Liver (tissue), 8 donors: ENCODE measurements at regions not wholly inside any gene's neighbourhood (a gene's known extent, or its start where the extent isn't known, plus 50 kb on each side); places are given as distances from the start of the nearest gene placed in this dataset.

Experiments used
- DNase-seq: peaks from one replicate; pipeline ENCODE4 v3.0.0-alpha.2; 2017; ENCODE audit warnings: low spot score
- H3K27ac ChIP-seq, 2 donors: one replicate each; pipeline ENCODE4 v1.7.0; 2013; ENCODE audit warnings: inconsistent platforms in 2 of 2, low read length in 2 of 2, control low read depth in 1 of 2, low read depth in 1 of 2, mild to moderate bottlenecking in 1 of 2
- H3K27me3 ChIP-seq, 4 donors: one replicate each; pipeline versions ENCODE4 v1.6.1 to v1.7.0; 2013; ENCODE audit warnings: low read length in 3 of 4, inconsistent platforms in 1 of 4, mild to moderate bottlenecking in 1 of 4, moderate library complexity in 1 of 4; ENCODE audit not compliant: control insufficient read depth in 4 of 4, insufficient read depth in 4 of 4
- H3K36me3 ChIP-seq, 4 donors: one replicate each; pipeline versions ENCODE4 v1.6.1 to v1.7.0; 2013; ENCODE audit warnings: low read length in 3 of 4, mild to moderate bottlenecking in 3 of 4, low read depth in 1 of 4, moderate library complexity in 1 of 4; ENCODE audit not compliant: control insufficient read depth in 4 of 4, insufficient read depth in 3 of 4
- H3K4me1 ChIP-seq, 4 donors: one replicate each; pipeline versions ENCODE4 v1.6.1 to v1.7.0; 2013; ENCODE audit warnings: low read length in 3 of 4, mild to moderate bottlenecking in 3 of 4, moderate library complexity in 1 of 4; ENCODE audit not compliant: control insufficient read depth in 4 of 4, insufficient read depth in 4 of 4
- H3K4me3 ChIP-seq, 3 donors: one replicate each; pipeline versions ENCODE4 v1.6.1 to v1.7.0; 2013; ENCODE audit warnings: low read length in 3 of 3, control low read depth in 1 of 3, low read depth in 1 of 3, mild to moderate bottlenecking in 1 of 3
- H3K9ac ChIP-seq, 2 donors: one replicate each; pipeline ENCODE4 v1.7.0; 2013; ENCODE audit warnings: low read length in 2 of 2, mild to moderate bottlenecking in 2 of 2, moderate library complexity in 2 of 2, control low read depth in 1 of 2, low read depth in 1 of 2
- H3K9me3 ChIP-seq, 4 donors: one replicate each; pipeline versions ENCODE4 v1.6.1 to v1.7.0; 2013; ENCODE audit warnings: low read length in 3 of 4; ENCODE audit not compliant: control insufficient read depth in 4 of 4
- EGR1 ChIP-seq, 2 donors: IDR thresholded peaks; 2 replicates each; pipeline ENCODE4 v1.6.1; 2016 to 2018; ENCODE audit warnings: antibody characterized with exemption in 2 of 2, low read depth in 2 of 2
- FOXA1 ChIP-seq: IDR thresholded peaks from 2 replicates; pipeline ENCODE4 v1.6.1; 2016; ENCODE audit warnings: antibody characterized with exemption
- FOXA2 ChIP-seq: IDR thresholded peaks from 2 replicates; pipeline ENCODE4 v1.6.1; 2016; ENCODE audit warnings: antibody characterized with exemption
- GABPA ChIP-seq, 2 donors: IDR thresholded peaks in 1 of 2; conservative IDR thresholded peaks in 1 of 2; 2 replicates each; pipeline ENCODE4 v1.6.1; 2016; ENCODE audit warnings: antibody characterized with exemption in 2 of 2, mild to moderate bottlenecking in 1 of 2, moderate library complexity in 1 of 2
- HNF4A ChIP-seq, 2 donors: conservative IDR thresholded peaks; 2 replicates each; pipeline ENCODE4 v1.6.1; 2016; ENCODE audit warnings: antibody characterized with exemption in 2 of 2, mild to moderate bottlenecking in 2 of 2
- HNF4G ChIP-seq: IDR thresholded peaks from 2 replicates; pipeline ENCODE4 v1.6.1; 2016; ENCODE audit warnings: antibody characterized with exemption
- JUND ChIP-seq, 2 donors: IDR thresholded peaks; 2 replicates each; pipeline ENCODE4 v1.6.1; 2016; ENCODE audit warnings: antibody characterized with exemption in 2 of 2
- NR2F2 ChIP-seq: IDR thresholded peaks from 2 replicates; pipeline ENCODE4 v1.6.1; 2016; ENCODE audit warnings: antibody characterized with exemption
- RAD21 ChIP-seq, 2 donors: IDR thresholded peaks; 2 replicates each; pipeline ENCODE4 v1.6.1; 2016; ENCODE audit warnings: antibody characterized with exemption in 2 of 2, mild to moderate bottlenecking in 2 of 2
- RXRA ChIP-seq, 2 donors: IDR thresholded peaks; 2 replicates each; pipeline ENCODE4 v1.6.1; 2017 to 2018; ENCODE audit warnings: antibody characterized with exemption in 2 of 2, mild to moderate bottlenecking in 1 of 2
- SP1 ChIP-seq: IDR thresholded peaks from 2 replicates; pipeline ENCODE4 v1.6.1; 2018; ENCODE audit warnings: antibody characterized with exemption, mild to moderate bottlenecking
- TAF1 ChIP-seq: conservative IDR thresholded peaks from 2 replicates; pipeline ENCODE4 v1.6.1; 2016; ENCODE audit warnings: antibody characterized with exemption, mild to moderate bottlenecking
- YY1 ChIP-seq: IDR thresholded peaks from 2 replicates; pipeline ENCODE4 v1.6.1; 2016; ENCODE audit warnings: antibody characterized with exemption, mild to moderate bottlenecking
- WGBS: extraction: QIAGEN DNeasy Blood & Tissue Kit; methylation state at CpG from one replicate; pipeline ENCODE4 v1.1.7; 2013; 5-methylcytosine and 5-hydroxymethylcytosine counted together
- TF ChIP-seq, protein P1 (sequence below): fragments of 150-350 bp; IDR thresholded peaks from 2 replicates; pipeline ENCODE4 v1.5.1; 2017; ENCODE audit warnings: improper control_type of control experiment, low read depth, low read length; ENCODE audit not compliant: missing input control
- TF ChIP-seq, protein P2 (sequence below): IDR thresholded peaks from 2 replicates; pipeline ENCODE4 v1.6.1; 2016; ENCODE audit warnings: antibody characterized with exemption
- TF ChIP-seq, protein P3 (sequence below): IDR thresholded peaks from 2 replicates; pipeline ENCODE4 v1.6.1; 2016; ENCODE audit warnings: antibody characterized with exemption
- TF ChIP-seq, protein P4 (sequence below): IDR thresholded peaks from 2 replicates; pipeline ENCODE4 v1.6.1; 2016; ENCODE audit warnings: antibody characterized with exemption
- TF ChIP-seq, protein P5 (sequence below): IDR thresholded peaks from 2 replicates; pipeline ENCODE4 v1.6.1; 2016; ENCODE audit warnings: antibody characterized with exemption, mild to moderate bottlenecking
- donor health status: healthy.
- donor health status: healthy.
- donor health status: healthy.
- donor health status: healthy.
- donor health status: healthy.

DNA sequence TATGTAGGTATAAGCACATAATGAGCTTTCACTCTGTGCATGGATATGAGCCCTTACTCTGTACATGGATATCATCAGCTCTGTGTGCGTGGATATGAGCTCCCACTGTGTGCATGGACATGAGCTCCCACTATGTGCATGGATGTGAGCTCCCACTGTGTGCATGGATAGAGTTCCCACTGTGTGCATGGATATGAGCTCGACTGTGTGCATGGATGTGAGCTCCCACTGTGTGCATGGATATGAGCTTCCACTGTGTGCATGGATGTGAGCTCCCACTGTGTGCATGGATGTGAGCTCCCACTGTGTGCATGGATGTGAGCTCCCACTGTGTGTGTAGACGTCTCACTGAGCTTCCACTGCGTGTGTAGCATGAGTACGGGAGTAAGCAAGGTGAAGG, 149.3 kb upstream of the ALKAL2 start (continued):
- TF ChIP-seq, protein P1, sequence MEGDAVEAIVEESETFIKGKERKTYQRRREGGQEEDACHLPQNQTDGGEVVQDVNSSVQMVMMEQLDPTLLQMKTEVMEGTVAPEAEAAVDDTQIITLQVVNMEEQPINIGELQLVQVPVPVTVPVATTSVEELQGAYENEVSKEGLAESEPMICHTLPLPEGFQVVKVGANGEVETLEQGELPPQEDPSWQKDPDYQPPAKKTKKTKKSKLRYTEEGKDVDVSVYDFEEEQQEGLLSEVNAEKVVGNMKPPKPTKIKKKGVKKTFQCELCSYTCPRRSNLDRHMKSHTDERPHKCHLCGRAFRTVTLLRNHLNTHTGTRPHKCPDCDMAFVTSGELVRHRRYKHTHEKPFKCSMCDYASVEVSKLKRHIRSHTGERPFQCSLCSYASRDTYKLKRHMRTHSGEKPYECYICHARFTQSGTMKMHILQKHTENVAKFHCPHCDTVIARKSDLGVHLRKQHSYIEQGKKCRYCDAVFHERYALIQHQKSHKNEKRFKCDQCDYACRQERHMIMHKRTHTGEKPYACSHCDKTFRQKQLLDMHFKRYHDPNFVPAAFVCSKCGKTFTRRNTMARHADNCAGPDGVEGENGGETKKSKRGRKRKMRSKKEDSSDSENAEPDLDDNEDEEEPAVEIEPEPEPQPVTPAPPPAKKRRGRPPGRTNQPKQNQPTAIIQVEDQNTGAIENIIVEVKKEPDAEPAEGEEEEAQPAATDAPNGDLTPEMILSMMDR = no peak

DNA sequence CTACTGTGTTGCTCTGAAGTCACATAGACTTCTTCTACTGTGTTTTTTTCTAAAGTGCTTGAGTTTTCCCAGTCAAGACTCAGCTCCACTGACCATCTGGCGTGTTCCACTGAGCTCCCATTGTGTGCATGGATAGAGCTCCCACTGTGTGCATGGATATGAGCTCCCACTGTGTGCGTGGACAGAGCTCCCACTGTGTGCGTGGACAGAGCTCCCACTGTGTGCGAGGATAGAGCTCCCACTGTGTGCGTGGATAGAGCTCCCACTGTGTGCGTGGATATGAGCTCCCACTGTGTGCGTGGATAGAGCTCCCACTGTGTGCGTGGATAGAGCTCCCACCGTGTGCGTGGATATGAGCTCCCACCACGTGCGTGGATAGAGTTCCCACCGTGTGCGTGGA, 148.3 kb upstream of the ALKAL2 start:
- Histone ChIP-seq H3K4me1 (no peaks in the 10 kb centered on the region), H3K4me3 (no peak overlapping the region), H3K27me3 (no peaks in the 10 kb centered on the region), H3K27ac (no peak overlapping the region), H3K9ac (no peak overlapping the region), H3K9me3 (no peaks in the 10 kb centered on the region), H3K36me3 (no peaks in the 10 kb centered on the region)
- TF ChIP-seq HNF4A (conservative IDR thresholded peaks at IDR 0.05) (no peak), HNF4G (no peak), FOXA2 (no peak), SP1 (no peak), JUND (IDR thresholded peaks at IDR 0.05) (no peak), RAD21 (IDR thresholded peaks at IDR 0.05) (no peak), FOXA1 (no peak), RXRA (IDR thresholded peaks at IDR 0.05) (no peak), GABPA (IDR thresholded peaks at IDR 0.05 in 1 of 2, conservative IDR thresholded peaks at IDR 0.05 in 1 of 2) (no peak), TAF1 (no peak), YY1 (no peak), EGR1 (IDR thresholded peaks at IDR 0.05; ENCODE audit: low read depth in 2 of 2) (no peak), NR2F2 (no peak)
- TF ChIP-seq, protein P2, sequence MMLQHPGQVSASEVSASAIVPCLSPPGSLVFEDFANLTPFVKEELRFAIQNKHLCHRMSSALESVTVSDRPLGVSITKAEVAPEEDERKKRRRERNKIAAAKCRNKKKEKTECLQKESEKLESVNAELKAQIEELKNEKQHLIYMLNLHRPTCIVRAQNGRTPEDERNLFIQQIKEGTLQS = no peak
- TF ChIP-seq, protein P1 = no peak
- TF ChIP-seq, protein P3, sequence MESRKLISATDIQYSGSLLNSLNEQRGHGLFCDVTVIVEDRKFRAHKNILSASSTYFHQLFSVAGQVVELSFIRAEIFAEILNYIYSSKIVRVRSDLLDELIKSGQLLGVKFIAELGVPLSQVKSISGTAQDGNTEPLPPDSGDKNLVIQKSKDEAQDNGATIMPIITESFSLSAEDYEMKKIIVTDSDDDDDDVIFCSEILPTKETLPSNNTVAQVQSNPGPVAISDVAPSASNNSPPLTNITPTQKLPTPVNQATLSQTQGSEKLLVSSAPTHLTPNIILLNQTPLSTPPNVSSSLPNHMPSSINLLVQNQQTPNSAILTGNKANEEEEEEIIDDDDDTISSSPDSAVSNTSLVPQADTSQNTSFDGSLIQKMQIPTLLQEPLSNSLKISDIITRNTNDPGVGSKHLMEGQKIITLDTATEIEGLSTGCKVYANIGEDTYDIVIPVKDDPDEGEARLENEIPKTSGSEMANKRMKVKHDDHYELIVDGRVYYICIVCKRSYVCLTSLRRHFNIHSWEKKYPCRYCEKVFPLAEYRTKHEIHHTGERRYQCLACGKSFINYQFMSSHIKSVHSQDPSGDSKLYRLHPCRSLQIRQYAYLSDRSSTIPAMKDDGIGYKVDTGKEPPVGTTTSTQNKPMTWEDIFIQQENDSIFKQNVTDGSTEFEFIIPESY = no peak
- TF ChIP-seq, protein P4, sequence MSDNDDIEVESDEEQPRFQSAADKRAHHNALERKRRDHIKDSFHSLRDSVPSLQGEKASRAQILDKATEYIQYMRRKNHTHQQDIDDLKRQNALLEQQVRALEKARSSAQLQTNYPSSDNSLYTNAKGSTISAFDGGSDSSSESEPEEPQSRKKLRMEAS = no peak
- TF ChIP-seq, protein P5, sequence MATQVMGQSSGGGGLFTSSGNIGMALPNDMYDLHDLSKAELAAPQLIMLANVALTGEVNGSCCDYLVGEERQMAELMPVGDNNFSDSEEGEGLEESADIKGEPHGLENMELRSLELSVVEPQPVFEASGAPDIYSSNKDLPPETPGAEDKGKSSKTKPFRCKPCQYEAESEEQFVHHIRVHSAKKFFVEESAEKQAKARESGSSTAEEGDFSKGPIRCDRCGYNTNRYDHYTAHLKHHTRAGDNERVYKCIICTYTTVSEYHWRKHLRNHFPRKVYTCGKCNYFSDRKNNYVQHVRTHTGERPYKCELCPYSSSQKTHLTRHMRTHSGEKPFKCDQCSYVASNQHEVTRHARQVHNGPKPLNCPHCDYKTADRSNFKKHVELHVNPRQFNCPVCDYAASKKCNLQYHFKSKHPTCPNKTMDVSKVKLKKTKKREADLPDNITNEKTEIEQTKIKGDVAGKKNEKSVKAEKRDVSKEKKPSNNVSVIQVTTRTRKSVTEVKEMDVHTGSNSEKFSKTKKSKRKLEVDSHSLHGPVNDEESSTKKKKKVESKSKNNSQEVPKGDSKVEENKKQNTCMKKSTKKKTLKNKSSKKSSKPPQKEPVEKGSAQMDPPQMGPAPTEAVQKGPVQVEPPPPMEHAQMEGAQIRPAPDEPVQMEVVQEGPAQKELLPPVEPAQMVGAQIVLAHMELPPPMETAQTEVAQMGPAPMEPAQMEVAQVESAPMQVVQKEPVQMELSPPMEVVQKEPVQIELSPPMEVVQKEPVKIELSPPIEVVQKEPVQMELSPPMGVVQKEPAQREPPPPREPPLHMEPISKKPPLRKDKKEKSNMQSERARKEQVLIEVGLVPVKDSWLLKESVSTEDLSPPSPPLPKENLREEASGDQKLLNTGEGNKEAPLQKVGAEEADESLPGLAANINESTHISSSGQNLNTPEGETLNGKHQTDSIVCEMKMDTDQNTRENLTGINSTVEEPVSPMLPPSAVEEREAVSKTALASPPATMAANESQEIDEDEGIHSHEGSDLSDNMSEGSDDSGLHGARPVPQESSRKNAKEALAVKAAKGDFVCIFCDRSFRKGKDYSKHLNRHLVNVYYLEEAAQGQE = no peak
- DNase-seq = no peak
- 91% methylated on average over 14 of the region's 14 CpGs for WGBS
